Stimulated activated CD4-positive, alpha-beta T cell treated with anti-CD3 and anti-CD28 coated beads, Interleukin-2, amount 100 ng/mL, for 24 hours (primary cell): ENCODE measurements at regions not wholly inside any gene's neighbourhood (a gene's known extent, or its start where the extent isn't known, plus 50 kb on each side); places are given as distances from the start of the nearest gene placed in this dataset.
"Not testable (repeated sequence)": the region's sequence is repeated elsewhere in the genome, so short reads cannot be mapped to it uniquely, and the experiment has no call there.

Source experiments
- DNase-seq, 2 donors: peaks; one replicate each; pipeline ENCODE4 v3.0.0-alpha.2; 2020

- DNase-seq = no peak
These were observed 529.7 kb downstream of the IGSF11 start for GRCh38 chr3:118504906-118505305.

DNA sequence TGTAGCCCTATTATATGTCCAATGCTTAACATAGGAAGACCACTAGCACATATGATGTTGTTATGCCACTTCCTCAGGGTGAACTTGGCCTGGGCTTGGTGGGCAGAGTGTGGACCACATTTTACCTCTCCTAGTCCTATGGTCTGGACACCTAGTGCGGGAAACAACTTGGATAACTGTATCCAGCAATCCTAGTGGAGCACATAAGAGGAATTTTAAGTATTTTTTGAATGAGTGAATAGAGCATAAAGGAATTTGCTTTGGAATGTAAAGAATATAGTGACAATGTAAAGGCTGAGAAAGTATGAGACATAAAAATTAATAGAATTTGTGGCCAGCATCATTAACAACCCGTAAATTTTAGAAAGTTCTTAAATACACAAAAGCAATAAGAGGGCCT lies 528.9 kb downstream of the IGSF11 start:
- no peak for DNase-seq

DNA sequence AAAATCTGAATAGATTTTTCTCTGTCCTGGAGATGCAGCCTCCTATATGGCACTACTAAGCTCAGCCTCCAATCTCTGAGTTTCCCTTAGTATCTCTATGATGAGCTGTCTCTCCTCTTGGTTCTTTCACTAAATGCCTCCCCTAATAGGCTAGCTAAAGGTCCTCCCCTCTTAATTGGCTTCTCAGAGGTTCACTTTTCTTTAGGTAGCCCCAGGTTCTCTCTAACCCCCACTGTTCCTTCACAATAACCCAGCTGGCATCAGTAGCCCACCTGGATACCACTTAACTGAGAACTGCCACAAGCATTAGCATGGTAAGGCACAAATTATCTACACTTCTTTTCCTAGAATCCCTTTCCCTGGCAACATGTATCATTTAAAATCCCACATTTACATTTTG lies 523.2 kb downstream of the IGSF11 start:
- DNase-seq = no peak

- no peak for DNase-seq
These were observed 522.3 kb downstream of the IGSF11 start for GRCh38 chr3:118512301-118512700.

DNA sequence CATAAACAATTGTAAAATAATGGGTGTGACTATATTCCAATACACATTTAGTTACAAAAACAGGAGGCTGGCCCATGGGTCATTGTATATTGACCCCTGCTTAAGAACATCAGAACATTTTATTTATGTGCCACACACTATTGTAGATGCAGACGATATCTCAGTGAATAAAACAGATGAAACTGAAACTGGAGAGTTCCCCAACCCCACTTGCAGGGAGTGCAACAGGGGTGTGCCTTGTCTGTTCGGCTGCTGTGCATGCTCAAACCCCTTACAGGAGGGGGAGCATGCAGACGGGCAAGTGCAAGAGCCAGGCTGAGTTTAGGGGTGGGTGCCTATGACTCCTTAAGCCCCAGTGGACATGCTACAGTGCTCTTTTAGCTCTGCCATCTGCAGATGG lies 509.6 kb downstream of the IGSF11 start:
- no peak for DNase-seq

GRCh38 chr3:118526758-118527513 lies 507.7 kb downstream of the IGSF11 start:
- no peak for DNase-seq

GRCh38 chr3:118527514-118528044 lies 507.1 kb downstream of the IGSF11 start:
- DNase-seq = no peak

GRCh38 chr3:118529554-118529953 lies 505.1 kb downstream of the IGSF11 start:
- DNase-seq = no peak

DNA sequence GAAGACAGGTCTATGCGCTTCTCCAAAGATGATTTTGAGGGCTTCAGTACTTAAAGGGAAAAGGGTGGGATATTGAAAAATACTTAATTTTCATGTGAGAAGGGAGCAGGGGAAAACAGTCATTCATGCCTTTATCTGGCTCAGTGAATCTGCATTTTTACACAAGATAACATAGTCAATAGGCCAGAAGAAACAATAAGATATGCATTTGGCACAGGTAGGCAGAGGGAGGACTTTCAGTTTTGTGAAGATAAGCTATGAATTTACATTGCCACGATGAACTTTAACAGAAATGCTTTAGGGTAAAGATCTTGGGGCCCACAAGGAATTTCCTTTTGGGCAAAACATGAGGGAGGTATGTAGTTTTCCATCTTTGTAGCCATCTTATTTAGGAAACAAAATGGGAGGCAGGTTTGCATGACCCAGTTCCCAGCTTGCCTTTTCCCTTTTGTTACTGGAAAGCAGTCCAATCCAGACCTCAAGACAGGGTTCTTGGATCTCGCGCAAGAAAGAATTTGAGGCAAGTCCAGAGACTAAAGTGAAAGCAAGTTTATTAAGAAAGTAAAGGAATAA lies 504.2 kb downstream of the IGSF11 start:
- no peak for DNase-seq

DNA sequence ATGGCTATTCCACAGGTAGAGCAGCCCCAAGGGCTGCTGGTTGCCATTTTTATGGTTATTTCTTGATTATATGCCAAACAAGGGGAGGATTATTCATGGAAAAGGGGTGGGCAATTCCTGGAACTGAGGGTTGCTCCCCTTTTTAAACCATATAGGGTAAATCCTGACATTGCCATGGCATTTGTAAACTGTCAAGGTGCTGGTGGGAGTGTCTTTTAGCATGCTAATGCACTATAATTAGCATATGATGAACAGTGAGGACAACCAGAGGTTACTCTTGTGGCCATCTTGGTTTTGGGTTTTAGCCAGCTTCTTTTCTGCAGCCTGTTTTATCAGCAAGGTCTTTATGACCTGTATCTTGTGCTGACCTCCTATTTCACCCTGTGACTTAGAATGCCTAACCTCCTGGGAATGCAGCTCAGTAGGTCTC lies 503.7 kb downstream of the IGSF11 start:
- DNase-seq = not testable (repeated sequence)

GRCh38 chr3:118531816-118532215 lies 502.8 kb downstream of the IGSF11 start:
- DNase-seq = no peak

DNA sequence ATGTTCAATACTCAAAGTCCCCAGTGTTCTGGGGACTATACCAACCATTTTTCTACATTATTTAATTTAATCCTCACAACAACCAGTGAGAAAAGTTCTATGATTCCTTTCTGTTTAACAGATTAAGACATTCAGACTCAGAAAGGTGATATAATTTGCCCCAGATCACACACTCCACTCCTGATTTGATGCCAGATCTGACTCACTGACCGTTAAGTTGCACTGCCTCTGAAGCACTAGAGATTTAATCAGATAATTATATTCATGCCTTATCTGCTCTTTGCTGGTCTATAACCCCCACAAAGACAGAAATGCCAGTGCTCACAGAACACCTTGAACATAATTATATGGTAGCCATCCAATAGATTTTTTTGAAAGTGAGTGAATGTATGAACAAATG lies 501.0 kb downstream of the IGSF11 start:
- no peak for DNase-seq

- DNase-seq = no peak
These were observed 500.1 kb downstream of the IGSF11 start for GRCh38 chr3:118534519-118534918.

GRCh38 chr3:118536764-118537163 lies 497.9 kb downstream of the IGSF11 start:
- DNase-seq = no peak

DNA sequence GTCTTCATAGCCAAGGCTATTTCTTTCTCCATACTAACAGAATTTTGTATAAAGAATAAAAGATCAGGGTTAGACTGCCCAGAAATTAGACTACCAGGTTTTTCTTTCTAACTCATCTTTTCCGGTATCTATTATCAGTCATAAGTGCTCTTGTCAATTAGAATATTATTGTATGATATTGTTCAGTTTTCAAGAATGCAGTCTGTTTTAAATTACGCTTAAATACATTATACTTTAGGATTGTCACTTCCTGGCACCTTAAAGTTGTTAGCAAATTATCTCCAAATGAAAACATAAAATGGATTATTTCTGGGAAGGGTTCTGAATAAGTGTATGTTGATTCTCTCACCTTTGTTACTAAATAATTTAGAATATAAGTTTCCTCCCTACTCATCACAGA lies 497.2 kb downstream of the IGSF11 start:
- DNase-seq = no peak

DNA sequence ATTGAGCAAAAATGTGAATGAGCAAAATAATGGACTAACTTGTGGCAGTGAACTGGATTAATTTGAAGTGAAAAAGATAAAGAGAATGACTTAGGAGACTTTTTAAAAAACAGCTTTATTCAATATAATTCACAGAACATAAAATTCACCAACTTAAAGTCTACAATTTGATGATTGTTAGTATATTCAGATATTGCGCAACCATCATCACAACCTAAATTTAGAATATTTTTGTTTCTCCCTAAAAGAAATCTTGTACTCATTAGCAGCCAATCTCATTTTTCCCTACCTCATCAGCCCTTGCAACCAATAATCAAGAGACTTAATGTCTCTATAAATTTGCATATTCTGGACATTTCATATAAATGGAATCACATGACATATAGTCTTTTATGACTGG lies 496.5 kb downstream of the IGSF11 start:
- no peak for DNase-seq

DNA sequence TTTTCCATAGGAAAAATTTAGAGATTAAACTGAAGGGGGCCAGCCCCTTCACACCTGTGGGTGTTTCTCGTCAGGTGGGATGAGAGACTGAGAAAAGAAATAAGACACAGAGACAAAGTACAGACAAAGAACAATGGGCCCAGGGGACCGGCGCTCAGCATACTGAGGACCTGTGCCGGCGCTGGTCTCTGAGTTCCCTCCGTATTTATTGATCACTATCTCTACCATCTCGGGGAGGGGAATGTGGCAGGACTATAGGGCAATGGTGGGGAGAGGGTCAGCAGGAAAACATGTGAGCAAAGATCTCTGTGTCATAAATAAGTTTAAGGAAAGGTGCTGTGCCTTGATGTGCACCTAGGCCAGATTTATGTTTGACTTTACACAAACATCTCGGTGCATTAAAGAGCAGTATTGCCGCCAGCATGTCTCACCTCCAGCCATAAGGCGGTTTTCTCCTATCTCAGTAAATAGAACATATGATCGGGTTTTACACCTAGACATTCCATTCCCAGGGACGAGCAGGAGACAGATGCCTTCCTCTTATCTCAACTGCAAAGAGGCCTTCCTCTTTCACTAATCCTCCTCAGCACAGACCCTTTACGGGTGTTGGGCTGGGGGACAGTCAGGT lies 494.7 kb downstream of the IGSF11 start:
- not testable (repeated sequence) for DNase-seq

GRCh38 chr3:118540448-118540821 lies 494.2 kb downstream of the IGSF11 start:
- DNase-seq = not testable (repeated sequence)

- no peak for DNase-seq
These were observed 493.8 kb downstream of the IGSF11 start for GRCh38 chr3:118540826-118541225.

GRCh38 chr3:118541796-118542195 lies 492.9 kb downstream of the IGSF11 start:
- no peak for DNase-seq

GRCh38 chr3:118543832-118544231 lies 490.8 kb downstream of the IGSF11 start:
- DNase-seq = no peak

- DNase-seq = no peak
These were observed 490.2 kb downstream of the IGSF11 start for GRCh38 chr3:118544458-118544857.

DNA sequence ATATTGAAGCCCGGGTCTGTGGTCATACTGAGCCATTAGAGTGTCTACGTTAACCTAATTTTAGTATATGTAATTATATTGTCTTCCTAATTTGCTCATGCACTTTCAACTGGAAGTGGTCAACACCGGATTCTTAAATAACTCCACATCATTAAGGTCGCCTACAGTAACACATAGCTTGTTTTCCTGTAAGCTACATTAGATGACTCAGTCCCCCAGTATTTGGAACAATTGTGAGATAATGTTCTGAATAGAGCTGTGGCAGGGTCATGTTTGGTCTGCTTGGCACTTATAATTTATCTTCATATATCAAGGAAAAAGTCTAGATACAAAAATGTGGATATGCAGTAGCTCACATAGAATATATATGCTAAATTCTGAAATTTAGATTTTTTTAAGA lies 486.2 kb downstream of the IGSF11 start:
- no peak for DNase-seq

GRCh38 chr3:118550122-118550521 lies 484.5 kb downstream of the IGSF11 start:
- no peak for DNase-seq
